ENCODE measurements at regions not wholly inside any gene's neighbourhood (a gene's known extent, or its start where the extent isn't known, plus 50 kb on each side); places are given as distances from the start of the nearest gene placed in this dataset.

GRCh38 chr7:54968018-54968417 lies 50.8 kb upstream of the EGFR start:
- no peaks in the 10 kb centered on the region for H3K27me3 ChIP-seq
- no peak for ATAC-seq
- H3K27ac ChIP-seq = no peak overlapping the region
- no peak overlapping the region for H3K4me3 ChIP-seq
- intact Hi-C loops (cut with DNase I) = no loop called here
- no peak for DNase-seq
- no peaks in the 10 kb centered on the region for H3K4me1 ChIP-seq
- 78% methylated on average over 5 of the region's 6 CpGs for WGBS (ENCODE audit: insufficient coverage, low coverage, low lambda C conversion rate, missing lambda C conversion rate)
- H3K36me3 ChIP-seq = no peaks in the 10 kb centered on the region
- TF ChIP-seq POLR2A (IDR thresholded peaks at IDR 0.05) = no peak
- no peak for TF ChIP-seq CTCF (IDR thresholded peaks at IDR 0.05)
- no peaks in the 10 kb centered on the region for H3K9me3 ChIP-seq

Measured in right lobe of liver (tissue), 6 donors.